Sigmoid colon (tissue), 6 donors: ENCODE measurements at regions not wholly inside any gene's neighbourhood (a gene's known extent, or its start where the extent isn't known, plus 50 kb on each side); places are given as distances from the start of the nearest gene placed in this dataset.

ENCODE experiments used
- DNase-seq: peaks from one replicate; pipeline ENCODE4 v3.0.0-alpha.2; 2019
- H3K27ac ChIP-seq, 4 donors: fragments of 200-600 bp; sonication (generic); one replicate each; pipeline ENCODE4 v1.5.1; 2016 to 2019; ENCODE audit warnings: mild to moderate bottlenecking in 1 of 4
- H3K27me3 ChIP-seq, 3 donors: fragments of 200-600 bp; sonication (generic); one replicate each; pipeline ENCODE4 v1.5.1; 2019; ENCODE audit warnings: mild to moderate bottlenecking in 1 of 3
- H3K36me3 ChIP-seq, 4 donors: fragments of 200-600 bp; sonication (generic); one replicate each; pipeline ENCODE4 v1.5.1; 2016 to 2019
- H3K4me1 ChIP-seq, 4 donors: fragments of 200-600 bp; sonication (generic); one replicate each; pipeline ENCODE4 v1.5.1; 2017 to 2019
- H3K4me3 ChIP-seq, 4 donors: fragments of 200-600 bp; sonication (generic); one replicate each; pipeline ENCODE4 v1.5.1; 2017 to 2019; ENCODE audit warnings: mild to moderate bottlenecking in 2 of 4, moderate library complexity in 1 of 4
- H3K9me3 ChIP-seq, 4 donors: fragments of 200-600 bp in 3 of 4; sonication (generic) in 3 of 4; one replicate each; pipeline versions ENCODE4 v1.5.1 to v1.6.1; 2013 to 2019
- CTCF ChIP-seq, 4 experiments: fragments of 450-650 bp in 3 of 4; fragments of 200-600 bp in 1 of 4; IDR thresholded peaks; one replicate each; pipeline ENCODE4 v1.5.1; 2016 to 2019; ENCODE audit warnings: antibody characterized with exemption in 4 of 4, mild to moderate bottlenecking in 3 of 4, moderate library complexity in 2 of 4
- EP300 ChIP-seq, 4 donors: sonication (generic); formaldehyde crosslinking; IDR thresholded peaks; one replicate each; pipeline ENCODE4 v1.6.1; 2017; ENCODE audit warnings: antibody characterized with exemption in 4 of 4
- POLR2A ChIP-seq, 2 donors: fragments of 450-650 bp; IDR thresholded peaks; one replicate each; pipeline ENCODE4 v1.6.1; 2016; ENCODE audit warnings: antibody characterized with exemption in 2 of 2, mild to moderate bottlenecking in 2 of 2, moderate library complexity in 2 of 2
- POLR2AphosphoS5 ChIP-seq, 4 donors: sonication (generic); formaldehyde crosslinking; IDR thresholded peaks; one replicate each; pipeline ENCODE4 v1.6.1; 2017; ENCODE audit warnings: antibody characterized with exemption in 4 of 4
- WGBS, 2 donors: extraction: QIAGEN DNeasy Blood & Tissue Kit; methylation state at CpG; one replicate each; pipeline ENCODE4 v1.1.7; 2013; 5-methylcytosine and 5-hydroxymethylcytosine counted together
- intact Hi-C: fragments of 100-400 bp; cut with DNase I; formaldehyde crosslinking; loops from one replicate; pipeline ENCODE4 v1.15.1; 2023
- donor health status: healthy with polysubstance abuse.
- donor health status: healthy.

- 84 to 95% methylated on average over 1 of the region's 1 CpG for WGBS, 2 donors
- H3K4me1 ChIP-seq: peaks cover 0 to 19% (median 14%) of the 10 kb centered on the region in 4 donors
- no peaks in the 10 kb centered on the region for H3K36me3 ChIP-seq
- no peak overlapping the region for H3K27ac ChIP-seq
- no peak overlapping the region for H3K4me3 ChIP-seq
- H3K27me3 ChIP-seq: no peaks in the 10 kb centered on the region
- DNase-seq: no peak
- TF ChIP-seq CTCF (IDR thresholded peaks at IDR 0.05) (no peak), POLR2A (IDR thresholded peaks at IDR 0.05) (no peak), EP300 (IDR thresholded peaks at IDR 0.05) (no peak), POLR2AphosphoS5 (IDR thresholded peaks at IDR 0.05) (no peak)
- intact Hi-C loops: no loop called here
- H3K9me3 ChIP-seq: no peaks in the 10 kb centered on the region
These were observed 249.8 kb downstream of the IL20RB start for GRCh38 chr3:137207616-137208015.

- H3K4me3 ChIP-seq: no peak overlapping the region
- H3K4me1 ChIP-seq: no peaks in the 10 kb centered on the region
- no peak overlapping the region for H3K27ac ChIP-seq
- H3K36me3 ChIP-seq: no peaks in the 10 kb centered on the region
- no peaks in the 10 kb centered on the region for H3K27me3 ChIP-seq
- 33 to 35% methylated on average over 5 of the region's 5 CpGs for WGBS, 2 donors
- no peak for TF ChIP-seq POLR2AphosphoS5 (IDR thresholded peaks at IDR 0.05)
- no peak for TF ChIP-seq CTCF (IDR thresholded peaks at IDR 0.05)
- TF ChIP-seq EP300 (IDR thresholded peaks at IDR 0.05): no peak
- TF ChIP-seq POLR2A (IDR thresholded peaks at IDR 0.05): no peak
- peaks cover 0 to 3% (median 0%) of the 10 kb centered on the region in 4 donors for H3K9me3 ChIP-seq
- intact Hi-C loops: no loop called here
- DNase-seq: no peak
These were observed 259.9 kb downstream of the IL20RB start for GRCh38 chr3:137217733-137218132.

- WGBS, 2 donors: 42 to 79% methylated on average over 1 of the region's 1 CpG
- Histone ChIP-seq H3K36me3 (no peaks in the 10 kb centered on the region), H3K9me3 (peaks cover 0 to 3% (median 0%) of the 10 kb centered on the region in 4 donors), H3K4me3 (no peak overlapping the region), H3K4me1 (no peaks in the 10 kb centered on the region), H3K27ac (no peak overlapping the region), H3K27me3 (no peaks in the 10 kb centered on the region)
- intact Hi-C loops: no loop called here
- DNase-seq: no peak
- TF ChIP-seq POLR2AphosphoS5 (IDR thresholded peaks at IDR 0.05) (no peak), EP300 (IDR thresholded peaks at IDR 0.05) (no peak), POLR2A (IDR thresholded peaks at IDR 0.05) (no peak), CTCF (IDR thresholded peaks at IDR 0.05) (no peak)
These were observed 262.1 kb downstream of the IL20RB start for GRCh38 chr3:137219801-137220445.

GRCh38 chr3:137222736-137223225 lies 265.0 kb downstream of the IL20RB start:
- 55 to 58% methylated on average over 2 of the region's 2 CpGs for WGBS, 2 donors
- Histone ChIP-seq H3K36me3 (no peaks in the 10 kb centered on the region), H3K27ac (no peak overlapping the region), H3K4me1 (no peaks in the 10 kb centered on the region), H3K9me3 (peaks cover 0 to 3% (median 0%) of the 10 kb centered on the region in 4 donors), H3K27me3 (no peaks in the 10 kb centered on the region), H3K4me3 (no peak overlapping the region)
- no peak for TF ChIP-seq POLR2A (IDR thresholded peaks at IDR 0.05)
- TF ChIP-seq POLR2AphosphoS5 (IDR thresholded peaks at IDR 0.05): no peak
- no peak for TF ChIP-seq EP300 (IDR thresholded peaks at IDR 0.05)
- no peak for TF ChIP-seq CTCF (IDR thresholded peaks at IDR 0.05)
- no peak for DNase-seq
- intact Hi-C loops: no loop called here

- DNase-seq: no peak
- intact Hi-C loops: no loop called here
These were observed 266.7 kb downstream of the IL20RB start for GRCh38 chr3:137224464-137224863.

More at GRCh38 chr3:137224464-137224863, 266.7 kb downstream of the IL20RB start:
- TF ChIP-seq CTCF (IDR thresholded peaks at IDR 0.05) (no peak), EP300 (IDR thresholded peaks at IDR 0.05) (no peak), POLR2A (IDR thresholded peaks at IDR 0.05) (no peak), POLR2AphosphoS5 (IDR thresholded peaks at IDR 0.05) (no peak)
- 66 to 87% methylated on average over 3 of the region's 3 CpGs for WGBS, 2 donors
- no peak overlapping the region for H3K4me3 ChIP-seq
- no peaks in the 10 kb centered on the region for H3K36me3 ChIP-seq
- no peak overlapping the region for H3K27ac ChIP-seq
- no peaks in the 10 kb centered on the region for H3K4me1 ChIP-seq
- H3K9me3 ChIP-seq: peaks cover 0 to 3% (median 0%) of the 10 kb centered on the region in 4 donors
- no peaks in the 10 kb centered on the region for H3K27me3 ChIP-seq
